Transverse colon (tissue), 4 donors: ENCODE measurements at regions not wholly inside any gene's neighbourhood (a gene's known extent, or its start where the extent isn't known, plus 50 kb on each side); places are given as distances from the start of the nearest gene placed in this dataset.

Source experiments
- CTCF ChIP-seq, 5 experiments: fragments of 200-600 bp in 3 of 5; fragments of 450-650 bp in 2 of 5; sonication (generic) in 3 of 5; IDR thresholded peaks; 1 replicate in 2 of 5; 2 replicates in 3 of 5; pipeline ENCODE4 v1.5.1; 2016 to 2017; ENCODE audit warnings: antibody characterized with exemption in 5 of 5, inconsistent platforms in 3 of 5, mild to moderate bottlenecking in 2 of 5, moderate library complexity in 1 of 5
- EP300 ChIP-seq: sonication (generic); formaldehyde crosslinking; IDR thresholded peaks from one replicate; pipeline ENCODE4 v1.6.1; 2017; ENCODE audit warnings: antibody characterized with exemption, low read depth
- POLR2A ChIP-seq: fragments of 450-650 bp; IDR thresholded peaks from one replicate; pipeline ENCODE4 v1.6.1; 2016; ENCODE audit warnings: antibody characterized with exemption, mild to moderate bottlenecking, moderate library complexity
- POLR2AphosphoS5 ChIP-seq, 3 donors: sonication (generic); formaldehyde crosslinking; IDR thresholded peaks; one replicate each; pipeline ENCODE4 v1.6.1; 2016; ENCODE audit warnings: antibody characterized with exemption in 3 of 3

- no peak for TF ChIP-seq CTCF (IDR thresholded peaks at IDR 0.05)
- TF ChIP-seq POLR2AphosphoS5 (IDR thresholded peaks at IDR 0.05) = no peak
- no peak for TF ChIP-seq POLR2A
- TF ChIP-seq EP300 = no peak
These were observed 350.6 kb downstream of the SAMD5 start for GRCh38 chr6:147859071-147859470.
